DOHH2 (cell line): ENCODE measurements at regions not wholly inside any gene's neighbourhood (a gene's known extent, or its start where the extent isn't known, plus 50 kb on each side); places are given as distances from the start of the nearest gene placed in this dataset.

Experiments used
- EZH2phosphoT487 ChIP-seq: fragments of 200-600 bp; sonication (generic); IDR thresholded peaks from 2 replicates; pipeline ENCODE4 v1.6.1; 2017; ENCODE audit warnings: borderline replicate concordance, mild to moderate bottlenecking, antibody characterized with exemption, low read length, moderate library complexity, mixed read lengths
- TF ChIP-seq, protein P1 (sequence below): fragments of 200-600 bp; sonication (generic); IDR thresholded peaks from one replicate; pipeline ENCODE4 v1.5.1; 2014; ENCODE audit warnings: antibody characterized with exemption, mild to moderate bottlenecking, low read depth, low read length; ENCODE audit not compliant: poor library complexity, severe bottlenecking

GRCh38 chr3:733313-733712 lies 359.5 kb upstream of the CNTN6 start:
- TF ChIP-seq, protein P1, sequence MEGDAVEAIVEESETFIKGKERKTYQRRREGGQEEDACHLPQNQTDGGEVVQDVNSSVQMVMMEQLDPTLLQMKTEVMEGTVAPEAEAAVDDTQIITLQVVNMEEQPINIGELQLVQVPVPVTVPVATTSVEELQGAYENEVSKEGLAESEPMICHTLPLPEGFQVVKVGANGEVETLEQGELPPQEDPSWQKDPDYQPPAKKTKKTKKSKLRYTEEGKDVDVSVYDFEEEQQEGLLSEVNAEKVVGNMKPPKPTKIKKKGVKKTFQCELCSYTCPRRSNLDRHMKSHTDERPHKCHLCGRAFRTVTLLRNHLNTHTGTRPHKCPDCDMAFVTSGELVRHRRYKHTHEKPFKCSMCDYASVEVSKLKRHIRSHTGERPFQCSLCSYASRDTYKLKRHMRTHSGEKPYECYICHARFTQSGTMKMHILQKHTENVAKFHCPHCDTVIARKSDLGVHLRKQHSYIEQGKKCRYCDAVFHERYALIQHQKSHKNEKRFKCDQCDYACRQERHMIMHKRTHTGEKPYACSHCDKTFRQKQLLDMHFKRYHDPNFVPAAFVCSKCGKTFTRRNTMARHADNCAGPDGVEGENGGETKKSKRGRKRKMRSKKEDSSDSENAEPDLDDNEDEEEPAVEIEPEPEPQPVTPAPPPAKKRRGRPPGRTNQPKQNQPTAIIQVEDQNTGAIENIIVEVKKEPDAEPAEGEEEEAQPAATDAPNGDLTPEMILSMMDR, result no peak
- no peak for TF ChIP-seq EZH2phosphoT487
